ENCODE measurements at regions not wholly inside any gene's neighbourhood (a gene's known extent, or its start where the extent isn't known, plus 50 kb on each side); places are given as distances from the start of the nearest gene placed in this dataset.

DNA sequence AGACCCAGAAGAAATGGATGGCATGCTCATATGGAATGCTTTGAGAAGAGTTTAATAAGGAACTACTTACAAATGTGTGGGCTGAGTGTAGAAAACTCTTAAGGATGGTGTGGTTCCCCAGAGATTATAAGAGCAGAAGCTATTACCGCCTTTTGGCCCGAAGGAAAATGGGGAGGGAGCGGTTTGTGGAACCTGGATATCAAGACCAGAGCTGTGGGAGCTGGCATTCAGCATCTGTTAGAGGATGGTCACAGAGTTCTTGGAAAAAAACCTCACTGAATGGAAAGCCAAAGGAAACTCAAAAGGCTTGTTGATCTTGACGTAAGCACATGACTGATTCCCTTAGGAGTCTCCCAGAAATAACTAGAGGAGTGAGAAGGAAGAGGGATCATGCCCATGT lies 151.0 kb downstream of the PJA2 start:
- no peak overlapping the region; the same call in 2 of the 3 replicates for H3K4me3 Mint-ChIP-seq
- H3K4me1 Mint-ChIP-seq = peaks cover 5% of the 10 kb centered on the region
- Histone ChIP-seq H3K4me2 (peak overlapping the region; percentile 62; the same call in 1 of the 2 replicates), H4K20me1 (replicated peaks; ENCODE audit: insufficient read depth) (no peaks in the 10 kb centered on the region), H2AFZ (peak overlapping the region; percentile 92), H3K4me3 (no peak overlapping the region), H3K9me2 (ENCODE audit: insufficient read depth) (peaks cover 8% of the 10 kb centered on the region; the same call in 1 of the 2 replicates), H3K36me3 (ENCODE audit: insufficient read depth) (0 out of 2 replicates have a peak, but pooled peaks cover 4% of the 10 kb centered on the region), H3F3A (replicated peaks; ENCODE audit: low read depth) (no peaks in the 10 kb centered on the region), H3K4me1 (ENCODE audit: insufficient read depth) (no peaks in the 10 kb centered on the region), H3K27me3 (ENCODE audit: insufficient read depth) (no peaks in the 10 kb centered on the region), H3K79me2 (replicated peaks; ENCODE audit: insufficient read depth) (no peaks in the 10 kb centered on the region), H3K27ac (ENCODE audit: low read depth) (no peak overlapping the region)
- TF ChIP-seq, protein P1, sequence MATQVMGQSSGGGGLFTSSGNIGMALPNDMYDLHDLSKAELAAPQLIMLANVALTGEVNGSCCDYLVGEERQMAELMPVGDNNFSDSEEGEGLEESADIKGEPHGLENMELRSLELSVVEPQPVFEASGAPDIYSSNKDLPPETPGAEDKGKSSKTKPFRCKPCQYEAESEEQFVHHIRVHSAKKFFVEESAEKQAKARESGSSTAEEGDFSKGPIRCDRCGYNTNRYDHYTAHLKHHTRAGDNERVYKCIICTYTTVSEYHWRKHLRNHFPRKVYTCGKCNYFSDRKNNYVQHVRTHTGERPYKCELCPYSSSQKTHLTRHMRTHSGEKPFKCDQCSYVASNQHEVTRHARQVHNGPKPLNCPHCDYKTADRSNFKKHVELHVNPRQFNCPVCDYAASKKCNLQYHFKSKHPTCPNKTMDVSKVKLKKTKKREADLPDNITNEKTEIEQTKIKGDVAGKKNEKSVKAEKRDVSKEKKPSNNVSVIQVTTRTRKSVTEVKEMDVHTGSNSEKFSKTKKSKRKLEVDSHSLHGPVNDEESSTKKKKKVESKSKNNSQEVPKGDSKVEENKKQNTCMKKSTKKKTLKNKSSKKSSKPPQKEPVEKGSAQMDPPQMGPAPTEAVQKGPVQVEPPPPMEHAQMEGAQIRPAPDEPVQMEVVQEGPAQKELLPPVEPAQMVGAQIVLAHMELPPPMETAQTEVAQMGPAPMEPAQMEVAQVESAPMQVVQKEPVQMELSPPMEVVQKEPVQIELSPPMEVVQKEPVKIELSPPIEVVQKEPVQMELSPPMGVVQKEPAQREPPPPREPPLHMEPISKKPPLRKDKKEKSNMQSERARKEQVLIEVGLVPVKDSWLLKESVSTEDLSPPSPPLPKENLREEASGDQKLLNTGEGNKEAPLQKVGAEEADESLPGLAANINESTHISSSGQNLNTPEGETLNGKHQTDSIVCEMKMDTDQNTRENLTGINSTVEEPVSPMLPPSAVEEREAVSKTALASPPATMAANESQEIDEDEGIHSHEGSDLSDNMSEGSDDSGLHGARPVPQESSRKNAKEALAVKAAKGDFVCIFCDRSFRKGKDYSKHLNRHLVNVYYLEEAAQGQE (IDR thresholded peaks at IDR 0.05; ENCODE audit: unreplicated experiment) = no peak
- TF ChIP-seq JUNB (IDR thresholded peaks at IDR 0.05; ENCODE audit: unreplicated experiment) = no peak
- TF ChIP-seq CREB1 (CRISPR knock-in tag; IDR thresholded peaks at IDR 0.05; ENCODE audit: low read depth) = no peak
- TF ChIP-seq ZNF331 (CRISPR knock-in tag; IDR thresholded peaks at IDR 0.05; ENCODE audit: low read depth) = no peak
- no peak for TF ChIP-seq EZH2 (IDR thresholded peaks at IDR 0.05; ENCODE audit: low read depth, unreplicated experiment)
- no peak for TF ChIP-seq EZH2phosphoT487 (IDR thresholded peaks at IDR 0.05; ENCODE audit: unreplicated experiment)
- no peak for TF ChIP-seq CTCF (conservative IDR thresholded peaks at IDR 0.05; ENCODE audit: low read depth in 2 of 2)
- no peak for TF ChIP-seq STAT1 (IDR thresholded peaks at IDR 0.05; ENCODE audit: unreplicated experiment)
- TF ChIP-seq, protein P2, sequence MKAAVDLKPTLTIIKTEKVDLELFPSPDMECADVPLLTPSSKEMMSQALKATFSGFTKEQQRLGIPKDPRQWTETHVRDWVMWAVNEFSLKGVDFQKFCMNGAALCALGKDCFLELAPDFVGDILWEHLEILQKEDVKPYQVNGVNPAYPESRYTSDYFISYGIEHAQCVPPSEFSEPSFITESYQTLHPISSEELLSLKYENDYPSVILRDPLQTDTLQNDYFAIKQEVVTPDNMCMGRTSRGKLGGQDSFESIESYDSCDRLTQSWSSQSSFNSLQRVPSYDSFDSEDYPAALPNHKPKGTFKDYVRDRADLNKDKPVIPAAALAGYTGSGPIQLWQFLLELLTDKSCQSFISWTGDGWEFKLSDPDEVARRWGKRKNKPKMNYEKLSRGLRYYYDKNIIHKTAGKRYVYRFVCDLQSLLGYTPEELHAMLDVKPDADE (IDR thresholded peaks at IDR 0.05) = no peak
- no peak for TF ChIP-seq NANOG (IDR thresholded peaks at IDR 0.05; ENCODE audit: borderline replicate concordance)
- TF ChIP-seq ZNF114 (CRISPR knock-in tag; IDR thresholded peaks at IDR 0.05) = no peak
- TF ChIP-seq, protein P3, sequence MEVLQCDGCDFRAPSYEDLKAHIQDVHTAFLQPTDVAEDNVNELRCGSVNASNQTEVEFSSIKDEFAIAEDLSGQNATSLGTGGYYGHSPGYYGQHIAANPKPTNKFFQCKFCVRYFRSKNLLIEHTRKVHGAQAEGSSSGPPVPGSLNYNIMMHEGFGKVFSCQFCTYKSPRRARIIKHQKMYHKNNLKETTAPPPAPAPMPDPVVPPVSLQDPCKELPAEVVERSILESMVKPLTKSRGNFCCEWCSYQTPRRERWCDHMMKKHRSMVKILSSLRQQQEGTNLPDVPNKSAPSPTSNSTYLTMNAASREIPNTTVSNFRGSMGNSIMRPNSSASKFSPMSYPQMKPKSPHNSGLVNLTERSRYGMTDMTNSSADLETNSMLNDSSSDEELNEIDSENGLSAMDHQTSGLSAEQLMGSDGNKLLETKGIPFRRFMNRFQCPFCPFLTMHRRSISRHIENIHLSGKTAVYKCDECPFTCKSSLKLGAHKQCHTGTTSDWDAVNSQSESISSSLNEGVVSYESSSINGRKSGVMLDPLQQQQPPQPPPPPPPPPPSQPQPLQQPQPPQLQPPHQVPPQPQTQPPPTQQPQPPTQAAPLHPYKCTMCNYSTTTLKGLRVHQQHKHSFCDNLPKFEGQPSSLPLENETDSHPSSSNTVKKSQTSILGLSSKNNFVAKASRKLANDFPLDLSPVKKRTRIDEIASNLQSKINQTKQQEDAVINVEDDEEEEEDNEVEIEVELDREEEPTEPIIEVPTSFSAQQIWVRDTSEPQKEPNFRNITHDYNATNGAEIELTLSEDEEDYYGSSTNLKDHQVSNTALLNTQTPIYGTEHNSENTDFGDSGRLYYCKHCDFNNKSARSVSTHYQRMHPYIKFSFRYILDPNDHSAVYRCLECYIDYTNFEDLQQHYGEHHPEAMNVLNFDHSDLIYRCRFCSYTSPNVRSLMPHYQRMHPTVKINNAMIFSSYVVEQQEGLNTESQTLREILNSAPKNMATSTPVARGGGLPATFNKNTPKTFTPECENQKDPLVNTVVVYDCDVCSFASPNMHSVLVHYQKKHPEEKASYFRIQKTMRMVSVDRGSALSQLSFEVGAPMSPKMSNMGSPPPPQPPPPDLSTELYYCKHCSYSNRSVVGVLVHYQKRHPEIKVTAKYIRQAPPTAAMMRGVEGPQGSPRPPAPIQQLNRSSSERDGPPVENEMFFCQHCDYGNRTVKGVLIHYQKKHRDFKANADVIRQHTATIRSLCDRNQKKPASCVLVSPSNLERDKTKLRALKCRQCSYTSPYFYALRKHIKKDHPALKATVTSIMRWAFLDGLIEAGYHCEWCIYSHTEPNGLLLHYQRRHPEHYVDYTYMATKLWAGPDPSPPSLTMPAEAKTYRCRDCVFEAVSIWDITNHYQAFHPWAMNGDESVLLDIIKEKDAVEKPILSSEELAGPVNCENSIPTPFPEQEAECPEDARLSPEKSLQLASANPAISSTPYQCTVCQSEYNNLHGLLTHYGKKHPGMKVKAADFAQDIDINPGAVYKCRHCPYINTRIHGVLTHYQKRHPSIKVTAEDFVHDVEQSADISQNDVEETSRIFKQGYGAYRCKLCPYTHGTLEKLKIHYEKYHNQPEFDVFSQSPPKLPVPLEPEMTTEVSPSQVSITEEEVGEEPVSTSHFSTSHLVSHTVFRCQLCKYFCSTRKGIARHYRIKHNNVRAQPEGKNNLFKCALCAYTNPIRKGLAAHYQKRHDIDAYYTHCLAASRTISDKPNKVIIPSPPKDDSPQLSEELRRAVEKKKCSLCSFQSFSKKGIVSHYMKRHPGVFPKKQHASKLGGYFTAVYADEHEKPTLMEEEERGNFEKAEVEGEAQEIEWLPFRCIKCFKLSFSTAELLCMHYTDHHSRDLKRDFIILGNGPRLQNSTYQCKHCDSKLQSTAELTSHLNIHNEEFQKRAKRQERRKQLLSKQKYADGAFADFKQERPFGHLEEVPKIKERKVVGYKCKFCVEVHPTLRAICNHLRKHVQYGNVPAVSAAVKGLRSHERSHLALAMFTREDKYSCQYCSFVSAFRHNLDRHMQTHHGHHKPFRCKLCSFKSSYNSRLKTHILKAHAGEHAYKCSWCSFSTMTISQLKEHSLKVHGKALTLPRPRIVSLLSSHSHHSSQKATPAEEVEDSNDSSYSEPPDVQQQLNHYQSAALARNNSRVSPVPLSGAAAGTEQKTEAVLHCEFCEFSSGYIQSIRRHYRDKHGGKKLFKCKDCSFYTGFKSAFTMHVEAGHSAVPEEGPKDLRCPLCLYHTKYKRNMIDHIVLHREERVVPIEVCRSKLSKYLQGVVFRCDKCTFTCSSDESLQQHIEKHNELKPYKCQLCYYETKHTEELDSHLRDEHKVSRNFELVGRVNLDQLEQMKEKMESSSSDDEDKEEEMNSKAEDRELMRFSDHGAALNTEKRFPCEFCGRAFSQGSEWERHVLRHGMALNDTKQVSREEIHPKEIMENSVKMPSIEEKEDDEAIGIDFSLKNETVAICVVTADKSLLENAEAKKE (CRISPR knock-in tag; IDR thresholded peaks at IDR 0.05) = no peak
- TF ChIP-seq POLR2AphosphoS5 (IDR thresholded peaks at IDR 0.05; ENCODE audit: low read depth) = no peak
- H3K9me3 Mint-ChIP-seq = peaks cover 8% of the 10 kb centered on the region
- H3K36me3 Mint-ChIP-seq (ENCODE audit: low read depth) = peaks cover 10% of the 10 kb centered on the region
- DNase-seq (ENCODE audit: low spot score) (no peak), ATAC-seq (no peak)
- H3K27ac Mint-ChIP-seq = no peak overlapping the region
- H3K27me3 Mint-ChIP-seq (ENCODE audit: insufficient read depth, low read depth, poor library complexity) = peaks cover 3% of the 10 kb centered on the region

All from GM23338 (cell line).